ENCODE measurements at regions not wholly inside any gene's neighbourhood (a gene's known extent, or its start where the extent isn't known, plus 50 kb on each side); places are given as distances from the start of the nearest gene placed in this dataset.

DNA sequence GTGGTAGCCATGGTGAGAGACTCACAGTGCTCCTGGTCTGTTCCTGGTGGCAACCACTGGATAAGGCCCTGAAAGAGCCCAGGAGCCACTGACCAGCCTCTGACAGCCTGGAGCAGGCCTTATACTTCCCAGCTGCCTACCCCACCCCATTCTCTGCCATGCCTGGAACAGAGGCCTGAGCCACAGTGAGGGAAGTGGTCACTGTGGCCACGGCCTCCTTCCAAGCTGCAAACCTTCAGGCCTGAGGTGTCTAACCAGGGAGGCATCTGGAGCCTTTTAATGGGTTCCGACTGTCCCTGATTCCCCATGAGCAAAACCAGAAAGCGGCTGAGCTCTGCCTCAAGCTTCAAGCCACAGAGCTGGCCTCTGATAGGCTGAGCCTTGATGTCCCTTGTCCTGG lies 113.0 kb upstream of the SIRPA start:
- Histone ChIP-seq H3K27me3 (ENCODE audit: control insufficient read depth in 2 of 2, insufficient read depth in 2 of 2, low read length in 2 of 2) (peaks cover 2 to 9% of the 10 kb centered on the region in 2 experiments), H3K4me2 (ENCODE audit: insufficient read depth, low read length) (no peak overlapping the region), H3K79me2 (ENCODE audit: control insufficient read depth, insufficient read depth, low read length) (no peaks in the 10 kb centered on the region), H3K9me1 (replicated peaks; ENCODE audit: control insufficient read depth, extremely low read depth, insufficient read depth, low read length) (no peaks in the 10 kb centered on the region), H3K4me3 (replicated peaks in 1 of 3; ENCODE audit: insufficient read depth in 1 of 3, low read depth in 1 of 3, low read length in 3 of 3) (no peak overlapping the region), H3K27ac (ENCODE audit: insufficient read depth, low read depth, low read length) (no peak overlapping the region), H3K9ac (replicated peaks; ENCODE audit: extremely low read depth, insufficient read depth, low read length) (no peak overlapping the region), H3K36me3 (ENCODE audit: control insufficient read depth in 2 of 2, extremely low read depth in 1 of 2, insufficient read depth in 2 of 2, low read length in 2 of 2) (no peaks in the 10 kb centered on the region), H4K20me1 (replicated peaks; ENCODE audit: control insufficient read depth, extremely low read depth, insufficient read depth, low read length) (no peaks in the 10 kb centered on the region), H3K4me1 (ENCODE audit: control insufficient read depth, extremely low read depth, insufficient read depth, low read length) (peaks cover 15% of the 10 kb centered on the region), H3K9me3 (replicated peaks; ENCODE audit: control insufficient read depth, insufficient read depth, low read length) (no peaks in the 10 kb centered on the region), H2AFZ (ENCODE audit: low read depth, low read length) (no peak overlapping the region)
- CTCF ChIA-PET: interaction anchor here (0.6 to 1.7 kb wide), 4 partner anchors 13 to 505 kb away, joined by 3 to 5 read pairs (median 4); no protein-coding TSS in a partner anchor
- FAIRE-seq: no peak
- no peak for DNase-seq (ENCODE audit: low read depth, low spot score)
- intact Hi-C loops (cut with micrococcal nuclease) (no loop called here), dilution Hi-C loops (cut with MboI; ENCODE audit: extremely low pct_ligation_motif_present, low sequenced_read_pairs) (no loop called here)
- TF ChIP-seq FOS (IDR thresholded peaks at IDR 0.05; ENCODE audit: borderline replicate concordance, insufficient read depth, low read length): no peak
- TF ChIP-seq POLR2A (IDR thresholded peaks at IDR 0.05; ENCODE audit: low read depth, low read length): no peak
- no peak for TF ChIP-seq MYC (IDR thresholded peaks at IDR 0.05; ENCODE audit: low read depth, low read length)
- TF ChIP-seq, protein P1, sequence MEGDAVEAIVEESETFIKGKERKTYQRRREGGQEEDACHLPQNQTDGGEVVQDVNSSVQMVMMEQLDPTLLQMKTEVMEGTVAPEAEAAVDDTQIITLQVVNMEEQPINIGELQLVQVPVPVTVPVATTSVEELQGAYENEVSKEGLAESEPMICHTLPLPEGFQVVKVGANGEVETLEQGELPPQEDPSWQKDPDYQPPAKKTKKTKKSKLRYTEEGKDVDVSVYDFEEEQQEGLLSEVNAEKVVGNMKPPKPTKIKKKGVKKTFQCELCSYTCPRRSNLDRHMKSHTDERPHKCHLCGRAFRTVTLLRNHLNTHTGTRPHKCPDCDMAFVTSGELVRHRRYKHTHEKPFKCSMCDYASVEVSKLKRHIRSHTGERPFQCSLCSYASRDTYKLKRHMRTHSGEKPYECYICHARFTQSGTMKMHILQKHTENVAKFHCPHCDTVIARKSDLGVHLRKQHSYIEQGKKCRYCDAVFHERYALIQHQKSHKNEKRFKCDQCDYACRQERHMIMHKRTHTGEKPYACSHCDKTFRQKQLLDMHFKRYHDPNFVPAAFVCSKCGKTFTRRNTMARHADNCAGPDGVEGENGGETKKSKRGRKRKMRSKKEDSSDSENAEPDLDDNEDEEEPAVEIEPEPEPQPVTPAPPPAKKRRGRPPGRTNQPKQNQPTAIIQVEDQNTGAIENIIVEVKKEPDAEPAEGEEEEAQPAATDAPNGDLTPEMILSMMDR (IDR thresholded peaks at IDR 0.05; ENCODE audit: extremely low read depth in 1 of 2, insufficient read depth in 1 of 2, low read depth in 1 of 2, low read length in 2 of 2): no peak
- TF ChIP-seq MAX (IDR thresholded peaks at IDR 0.05; ENCODE audit: insufficient read depth, insufficient read length): no peak
- no peak for TF ChIP-seq GATA2 (IDR thresholded peaks at IDR 0.05; ENCODE audit: insufficient read depth, insufficient read length, low read depth, low read length)
- TF ChIP-seq JUN (IDR thresholded peaks at IDR 0.05; ENCODE audit: borderline replicate concordance, insufficient read depth, insufficient read length, low read depth): no peak
- TF ChIP-seq EZH2 (IDR thresholded peaks at IDR 0.05; ENCODE audit: borderline replicate concordance, low read depth, low read length, severe bottlenecking): no peak
- no peak for TF ChIP-seq POLR2AphosphoS5 (IDR thresholded peaks at IDR 0.05; ENCODE audit: insufficient read depth, low read depth, low read length)
- BruUV-seq (replicated peaks): no TSS peak
- POLR2A ChIA-PET: no interaction called here

All from endothelial cell of umbilical vein (primary cell).